HG03442 (cell line): ENCODE measurements at regions not wholly inside any gene's neighbourhood (a gene's known extent, or its start where the extent isn't known, plus 50 kb on each side); places are given as distances from the start of the nearest gene placed in this dataset.
"Not testable (repeated sequence)": the region's sequence is repeated elsewhere in the genome, so short reads cannot be mapped to it uniquely, and the experiment has no call there.

Experiments used
- ATAC-seq: cut with Tn5 transposase; IDR thresholded peaks from one replicate; pipeline ENCODE4 v1.9.1; 2021; ENCODE audit warnings: mild to moderate bottlenecking, moderate library complexity; ENCODE audit not compliant: unreplicated experiment

GRCh38 chr22:35178446-35178845 is 78.8 kb upstream of the HMGXB4 start:
- no peak for ATAC-seq

GRCh38 chr22:35183917-35184316 is 73.4 kb upstream of the HMGXB4 start:
- no peak for ATAC-seq

DNA sequence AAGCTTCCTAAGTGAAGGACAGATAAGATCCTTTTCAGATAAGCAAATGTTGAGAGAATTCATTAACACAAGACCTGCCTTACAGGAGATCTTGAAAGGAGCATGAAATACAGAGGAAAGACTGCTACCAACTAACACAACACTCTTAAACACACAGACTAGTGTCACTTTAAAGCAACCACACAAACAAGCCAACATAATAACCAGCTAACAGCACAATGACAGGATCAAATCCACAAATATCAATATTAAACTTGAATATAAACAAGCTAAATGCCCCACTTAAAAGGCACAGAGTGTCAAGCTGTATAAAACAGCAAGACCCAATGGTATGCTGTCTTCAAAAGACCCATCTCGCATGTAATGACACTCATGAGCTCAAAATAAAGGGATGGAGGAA is 70.8 kb upstream of the HMGXB4 start:
- ATAC-seq = no peak

- not testable (repeated sequence) for ATAC-seq
These were observed 68.4 kb upstream of the HMGXB4 start for GRCh38 chr22:35188930-35189329.

- ATAC-seq = no peak
These were observed 67.7 kb upstream of the HMGXB4 start for GRCh38 chr22:35189559-35189958.

- no peak for ATAC-seq
These were observed 65.9 kb upstream of the HMGXB4 start for GRCh38 chr22:35191412-35191811.

GRCh38 chr22:35192129-35192918 is 65.0 kb upstream of the HMGXB4 start:
- no peak for ATAC-seq

GRCh38 chr22:35195226-35195625 is 62.1 kb upstream of the HMGXB4 start:
- ATAC-seq = no peak

DNA sequence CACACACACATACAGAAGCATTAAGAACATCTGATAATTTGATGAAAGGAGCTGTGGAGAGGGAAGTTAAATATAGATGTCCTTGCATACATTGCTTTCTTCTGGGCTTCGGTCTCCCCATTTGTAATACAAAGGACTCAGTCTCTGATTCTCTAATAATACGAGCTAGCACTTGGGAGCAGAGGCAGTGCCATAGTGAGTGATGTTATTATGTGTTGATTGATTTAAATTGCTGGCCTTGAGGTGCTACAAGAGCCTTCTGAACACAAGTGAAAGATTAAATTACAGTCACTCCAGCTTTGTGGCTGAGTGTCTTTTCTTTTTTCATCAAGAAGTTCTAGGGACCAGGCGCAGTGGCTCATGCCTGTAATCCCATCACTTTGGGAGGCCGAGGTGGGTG is 61.5 kb upstream of the HMGXB4 start:
- no peak for ATAC-seq

GRCh38 chr22:35197071-35197470 is 60.2 kb upstream of the HMGXB4 start:
- no peak for ATAC-seq

GRCh38 chr22:35197886-35198285 is 59.4 kb upstream of the HMGXB4 start:
- ATAC-seq = no peak

DNA sequence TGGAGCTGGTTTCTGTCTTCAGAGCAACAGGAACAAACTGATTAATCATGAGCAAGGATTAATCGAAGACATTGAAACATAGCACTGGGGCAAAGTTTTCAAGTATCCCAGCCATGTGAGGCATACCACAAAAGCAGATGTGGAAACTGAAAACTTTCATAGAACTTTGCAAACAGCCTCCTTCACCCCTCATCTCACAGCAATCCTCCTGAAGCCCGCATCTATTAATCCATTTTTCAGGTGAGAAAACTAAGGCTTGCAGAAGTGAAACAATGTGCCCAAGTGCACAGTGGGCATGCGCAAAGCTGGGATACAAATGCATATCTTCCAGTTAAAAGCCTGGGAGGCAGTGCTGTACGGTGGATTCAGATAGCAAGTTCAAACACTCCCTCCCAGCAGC is 58.6 kb upstream of the HMGXB4 start:
- no peak for ATAC-seq

- no peak for ATAC-seq
These were observed 54.9 kb upstream of the HMGXB4 start for GRCh38 chr22:35202376-35202775.

DNA sequence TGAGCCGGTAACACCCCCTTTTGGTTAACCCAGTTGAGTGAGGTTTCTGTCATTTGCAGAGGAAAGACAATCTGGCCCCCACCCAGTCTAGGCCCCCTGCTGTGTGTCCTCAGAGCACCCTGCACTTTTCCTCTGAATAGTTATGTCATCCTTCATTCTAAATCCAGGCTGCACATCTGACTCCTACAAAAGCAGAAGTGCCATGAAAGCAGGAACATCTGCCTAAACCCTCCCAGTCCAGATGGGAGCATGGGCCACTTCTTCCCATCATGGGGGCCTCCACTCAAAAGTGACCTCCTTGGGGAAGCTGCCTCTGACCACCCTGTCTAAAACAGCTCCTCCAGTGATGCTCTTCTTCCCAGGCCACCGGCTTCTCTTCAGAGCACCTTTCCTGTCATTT is 53.7 kb upstream of the HMGXB4 start:
- ATAC-seq = no peak

- ATAC-seq = no peak
These were observed 52.2 kb upstream of the HMGXB4 start for GRCh38 chr22:35204807-35205775.

DNA sequence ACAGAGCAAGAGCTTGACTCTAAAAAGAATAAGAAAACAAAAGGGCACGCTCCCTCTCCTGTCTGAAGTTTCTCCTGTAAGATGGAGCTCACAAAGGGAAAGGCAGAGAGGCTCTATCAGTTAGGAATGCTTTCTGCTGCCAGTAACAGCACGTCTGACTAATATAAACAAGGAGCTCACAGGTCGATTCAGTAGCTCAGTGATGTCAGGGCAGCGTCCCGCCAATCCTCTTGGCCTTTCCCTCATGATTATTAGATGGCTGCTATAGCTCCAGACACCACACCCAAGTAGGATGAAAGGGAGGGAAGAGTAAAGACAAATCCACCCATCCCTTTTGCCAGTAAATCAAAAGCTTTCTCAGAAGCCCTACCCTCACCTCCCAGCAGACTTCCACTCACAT is 51.3 kb upstream of the HMGXB4 start:
- ATAC-seq = no peak

- ATAC-seq = no peak
These were observed 50.4 kb upstream of the HMGXB4 start for GRCh38 chr22:35206889-35207288.
